ENCODE measurements at regions not wholly inside any gene's neighbourhood (a gene's known extent, or its start where the extent isn't known, plus 50 kb on each side); places are given as distances from the start of the nearest gene placed in this dataset.
"Not testable (repeated sequence)": the region's sequence is repeated elsewhere in the genome, so short reads cannot be mapped to it uniquely, and the experiment has no call there.

DNA sequence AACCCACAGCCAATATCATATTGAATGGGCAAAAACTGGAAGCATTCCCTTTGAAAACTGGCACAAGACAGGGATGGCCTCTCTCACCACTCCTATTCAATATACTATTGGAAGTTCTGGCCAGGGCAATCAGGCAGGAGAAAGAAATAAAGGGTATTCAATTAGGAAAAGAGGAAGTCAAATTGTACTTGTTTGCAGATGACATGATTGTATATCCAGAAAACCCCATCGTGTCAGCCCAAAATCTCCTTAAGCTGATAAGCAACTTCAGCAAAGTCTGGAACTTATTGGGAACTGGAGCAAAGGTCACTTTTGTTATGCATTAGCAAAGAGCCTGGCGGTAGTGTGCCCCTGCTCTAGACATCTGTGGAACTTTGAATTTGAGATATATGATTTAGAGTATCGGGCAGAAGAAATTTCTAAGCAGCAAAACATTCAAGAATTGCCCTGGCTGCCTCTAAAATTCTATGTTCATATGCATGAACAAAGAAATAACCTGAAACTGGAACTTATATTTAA lies 53.4 kb upstream of the PSMA1 start:
- not testable (repeated sequence) for DNase-seq

DNA sequence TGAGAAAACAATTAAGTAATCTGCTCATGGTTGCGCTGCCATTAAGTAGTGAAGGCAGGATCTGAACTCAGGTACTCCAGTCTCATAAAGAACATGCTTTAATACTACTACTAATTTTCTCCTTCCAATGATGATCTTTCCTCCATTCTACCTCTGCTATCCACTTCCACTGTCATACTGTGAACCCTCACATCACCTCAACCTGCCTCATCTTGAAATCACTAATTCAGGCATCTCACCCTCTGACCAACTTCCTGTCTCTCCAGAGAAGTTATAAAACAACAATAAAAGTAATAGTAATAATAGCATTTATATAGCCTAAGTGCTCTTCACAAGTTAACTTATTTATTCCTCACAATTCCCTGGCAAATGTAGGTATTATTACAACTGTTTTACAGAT lies 57.1 kb upstream of the PSMA1 start:
- no peak for DNase-seq

DNA sequence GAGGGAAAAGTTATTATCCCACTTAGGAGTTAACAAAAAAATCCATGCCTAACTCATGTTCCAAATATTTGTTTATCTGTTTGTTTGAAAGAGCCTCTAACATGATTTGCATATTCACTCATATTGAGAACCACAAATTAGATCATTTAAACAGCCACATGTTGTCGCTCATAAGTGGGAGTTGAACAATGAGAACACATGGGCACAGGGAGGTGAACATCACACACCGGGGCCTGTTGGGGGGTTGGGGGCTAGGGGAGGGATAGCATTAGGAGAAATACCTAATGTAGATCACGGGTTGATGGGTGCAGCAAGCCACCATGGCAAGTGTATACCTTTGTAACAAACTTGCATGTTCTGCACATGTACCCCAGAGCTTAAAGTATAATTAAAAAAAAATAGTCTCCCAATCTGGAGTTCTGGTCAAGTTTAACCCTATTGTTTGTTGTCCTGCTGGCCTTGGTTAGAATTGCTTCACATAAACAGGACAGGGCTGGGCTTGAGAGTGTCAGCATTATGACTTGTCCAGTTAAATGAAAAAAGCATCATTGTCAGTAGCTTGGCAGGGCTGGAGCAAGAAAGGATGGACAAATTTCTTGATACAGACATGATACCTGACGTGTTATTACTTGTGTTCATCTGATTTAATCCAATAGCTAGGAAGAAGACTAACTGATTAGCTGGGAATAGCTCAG lies 57.8 kb upstream of the PSMA1 start:
- DNase-seq: no peak

DNA sequence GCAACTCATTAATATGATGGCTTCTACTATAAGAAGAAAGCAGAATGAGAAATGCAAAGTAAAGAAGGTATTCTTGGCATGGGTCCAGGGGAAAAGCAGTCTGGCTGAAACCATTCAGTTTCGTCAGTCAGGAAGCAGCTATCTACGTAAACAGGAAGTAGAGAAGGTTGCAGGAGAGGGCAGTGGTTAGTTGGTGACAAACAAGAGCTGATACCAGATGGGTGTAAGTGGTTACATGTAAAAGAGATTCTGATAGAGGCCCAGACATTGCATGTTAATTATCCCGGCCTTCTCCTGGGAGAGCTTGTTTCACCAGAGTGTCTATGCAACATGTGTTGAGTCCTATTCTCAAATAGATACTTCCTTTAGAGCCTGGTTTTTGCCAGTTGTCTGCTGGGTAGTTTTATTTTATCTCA lies 58.4 kb upstream of the PSMA1 start:
- DNase-seq: peak; percentile 44

DNA sequence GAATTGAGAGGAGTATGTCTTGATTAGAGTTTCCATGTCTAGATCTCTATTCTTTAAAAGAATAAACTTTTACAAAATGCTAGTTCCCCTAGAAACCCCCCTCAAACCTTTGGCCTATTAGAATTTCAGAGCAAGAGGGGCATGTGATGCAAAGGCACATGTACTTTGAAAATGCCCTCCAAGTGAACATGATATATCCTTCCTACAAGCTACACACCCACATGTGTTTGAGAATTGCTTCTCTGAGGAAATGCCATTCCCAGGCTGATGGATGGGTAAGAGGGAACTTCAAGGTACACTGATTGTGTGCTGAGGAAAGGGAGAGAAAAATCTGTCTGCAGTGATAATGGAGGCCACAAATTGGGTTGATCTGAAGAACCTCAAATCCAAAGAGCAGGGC lies 59.5 kb upstream of the PSMA1 start:
- DNase-seq: no peak

DNA sequence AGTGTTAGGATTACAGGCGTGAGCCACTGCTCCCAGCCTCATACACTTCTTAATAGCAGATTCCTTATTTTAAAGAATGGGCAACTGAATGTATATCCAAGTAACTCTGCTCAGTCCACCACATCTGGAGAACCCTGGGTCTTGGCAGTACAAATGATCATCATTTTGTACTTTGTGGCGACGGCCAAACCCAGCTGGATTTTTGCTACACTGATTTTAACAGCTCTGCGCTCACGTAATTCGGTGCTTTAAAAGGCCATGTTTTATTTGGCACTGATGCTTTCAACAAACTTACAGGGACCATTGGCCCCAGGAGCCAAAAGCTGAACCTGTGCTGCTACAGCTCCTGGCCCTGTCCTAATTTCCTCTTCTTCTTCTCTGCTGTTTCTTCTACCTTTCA lies 60.8 kb upstream of the PDE3B start:
- DNase-seq: no peak

DNA sequence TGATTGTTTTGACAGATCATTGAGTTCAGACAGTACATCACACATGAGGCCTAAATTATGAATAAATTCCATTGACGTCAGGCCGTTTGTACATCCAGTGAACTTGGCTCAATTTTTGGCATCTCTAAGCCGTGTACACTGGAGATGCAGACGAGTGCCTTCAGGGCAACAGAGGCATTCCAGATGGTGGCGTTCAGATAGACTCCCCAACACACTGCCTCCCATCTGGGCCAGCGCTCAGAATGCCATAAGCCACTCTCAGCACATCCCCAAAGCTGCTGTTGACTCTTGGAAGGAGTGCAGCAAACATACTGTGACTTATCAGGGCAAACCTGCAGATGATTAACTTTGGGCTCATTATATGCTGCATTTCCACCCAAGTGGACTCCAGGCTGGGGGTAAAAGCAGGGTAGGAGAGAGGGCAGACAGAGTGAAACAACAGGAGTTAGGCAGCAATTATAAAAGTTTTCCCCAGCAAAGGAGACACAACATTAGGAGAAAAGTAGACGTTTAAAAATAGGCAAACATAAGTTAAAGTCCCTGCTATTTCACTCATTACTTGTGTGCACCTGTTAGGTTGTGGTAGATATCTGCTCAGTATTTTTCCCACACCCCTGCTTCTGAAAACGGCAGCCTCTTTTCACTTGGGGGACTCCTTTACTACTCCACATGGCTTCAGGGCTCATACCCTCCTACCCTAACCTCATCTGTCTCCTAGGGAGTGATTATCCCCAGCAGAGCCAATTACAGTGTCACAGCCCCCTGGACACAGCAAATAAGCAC lies 60.2 kb upstream of the PDE3B start:
- DNase-seq: no peak

DNA sequence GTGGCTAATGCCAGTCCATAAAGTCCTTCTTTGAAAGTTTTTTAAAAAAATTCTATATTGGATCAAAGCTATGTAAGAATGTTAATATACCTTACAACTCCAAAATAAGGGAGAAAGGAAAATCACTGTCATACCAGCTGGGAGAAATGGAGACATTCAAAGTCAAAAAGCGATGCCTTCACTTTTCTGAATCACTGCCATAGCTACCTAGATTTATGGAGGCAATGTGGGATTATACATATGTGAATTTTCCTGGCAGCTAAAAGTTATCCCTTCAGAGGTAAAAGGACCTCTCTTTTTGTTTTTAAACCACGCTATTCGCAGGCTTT lies 59.6 kb upstream of the PDE3B start:
- no peak for DNase-seq

DNA sequence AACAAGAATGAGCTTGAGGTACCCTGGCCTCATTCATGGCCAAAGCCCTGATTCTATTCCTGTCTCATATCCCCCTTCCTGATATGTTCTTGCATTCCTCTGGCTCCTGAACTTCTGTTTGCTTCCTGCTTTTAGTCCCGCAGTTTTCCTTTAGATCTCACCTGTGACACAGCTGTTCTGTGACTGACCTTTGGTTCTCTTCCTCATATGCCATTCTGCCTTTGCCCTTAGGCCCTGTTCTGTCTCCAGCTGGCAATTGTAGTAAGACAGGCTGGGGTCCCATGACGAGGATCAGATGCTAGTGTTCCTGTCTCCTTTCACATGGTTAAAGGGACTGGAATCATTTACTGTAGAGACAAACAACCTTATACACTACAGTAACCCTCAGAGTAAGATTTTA lies 59.0 kb upstream of the PDE3B start:
- no peak for DNase-seq

DNA sequence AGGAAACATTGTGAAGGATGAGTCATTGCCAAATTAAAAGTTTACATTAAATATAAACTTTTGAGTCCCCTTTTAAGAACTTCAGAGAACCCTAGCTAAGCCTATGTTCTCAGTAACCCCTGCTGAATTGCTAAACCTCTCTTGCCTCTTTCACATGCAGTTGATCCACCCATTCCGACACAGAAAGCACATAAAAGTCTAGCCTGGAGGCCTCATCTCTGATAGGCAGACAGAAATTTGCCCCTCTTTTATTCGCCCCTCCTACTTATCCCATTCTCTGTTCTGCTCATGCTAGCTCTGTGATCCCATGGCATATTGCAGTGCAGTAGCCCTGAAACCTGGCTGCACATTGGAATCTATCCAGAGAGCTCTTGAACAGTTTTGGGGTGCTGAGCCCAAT lies 58.2 kb upstream of the PDE3B start:
- DNase-seq: no peak

DNA sequence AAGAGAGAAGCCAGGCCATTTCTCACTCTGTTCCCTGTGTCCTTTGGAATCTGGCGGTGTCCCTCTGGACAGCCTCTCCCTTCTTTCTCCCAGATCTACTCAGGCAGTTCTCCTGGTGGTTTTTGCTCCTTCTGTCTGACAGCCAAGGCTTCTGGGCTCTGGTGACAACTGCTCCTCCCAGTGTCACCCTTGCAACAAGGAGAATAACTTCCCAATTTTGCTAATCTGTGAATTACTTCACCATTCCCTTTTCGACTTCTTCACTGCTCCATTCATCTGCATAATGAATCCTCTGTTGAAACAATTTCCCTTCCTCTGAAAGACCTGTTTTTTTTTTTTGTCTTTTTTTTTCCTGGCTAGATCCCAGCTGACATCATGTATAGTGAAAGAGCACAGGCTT lies 56.3 kb upstream of the PDE3B start:
- no peak for DNase-seq

DNA sequence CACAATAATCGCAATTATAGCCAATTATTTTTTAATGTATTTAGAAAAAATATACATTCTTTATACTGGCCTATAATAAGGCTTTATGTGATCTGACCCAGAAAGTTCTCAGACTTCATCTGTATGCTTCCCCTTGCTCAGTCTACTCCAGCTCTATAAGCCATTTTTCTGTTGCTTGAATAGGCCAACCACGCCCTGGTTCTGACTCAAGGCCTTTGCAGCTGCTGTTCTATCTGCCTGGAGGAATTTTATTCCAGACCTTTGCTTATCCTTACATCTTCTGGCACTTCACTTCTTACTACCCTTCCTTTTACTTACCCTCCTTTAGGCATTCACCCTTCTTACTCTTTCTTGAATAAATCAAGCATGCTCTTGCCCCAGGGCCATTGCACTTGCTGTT lies 54.9 kb upstream of the PDE3B start:
- DNase-seq: no peak

DNA sequence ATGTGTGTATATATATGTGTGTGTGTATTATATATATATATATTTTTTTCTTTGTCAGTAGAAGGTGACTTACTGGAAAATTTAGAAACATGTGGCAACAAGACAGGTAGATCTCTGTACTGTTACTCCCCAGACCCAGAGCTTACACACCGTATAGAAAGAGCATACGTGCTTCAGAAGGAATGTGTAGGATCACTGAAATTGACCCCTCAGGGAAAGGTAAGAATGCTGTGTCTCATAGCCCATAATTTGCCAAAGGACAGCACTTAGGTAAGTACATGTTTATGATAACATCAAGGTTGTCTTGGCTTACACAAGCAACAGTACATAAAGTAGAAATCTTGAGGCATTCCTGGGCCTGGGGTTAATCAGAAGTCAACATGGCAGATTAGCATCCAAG lies 54.2 kb upstream of the PDE3B start:
- no peak for DNase-seq

DNA sequence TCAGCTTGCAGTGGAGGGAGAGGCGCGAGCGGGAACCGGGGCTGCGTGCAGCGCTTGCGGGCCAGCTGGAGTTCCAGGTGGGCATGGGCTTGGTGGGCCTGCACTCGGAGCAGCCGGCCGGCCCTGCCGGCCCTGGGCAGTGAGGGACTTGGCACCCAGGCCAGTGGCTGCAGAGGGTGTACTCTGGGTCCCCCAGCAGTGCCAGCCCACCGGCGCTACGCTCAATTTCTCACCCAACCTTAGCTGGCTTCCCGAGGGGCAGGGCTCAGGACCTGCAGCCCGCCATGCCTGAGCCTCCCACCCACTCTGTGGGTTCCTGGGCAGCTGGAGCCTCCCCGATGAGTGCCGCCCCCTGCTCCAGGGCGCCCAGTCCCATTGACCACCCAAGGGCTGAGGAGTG lies 52.6 kb upstream of the PDE3B start:
- not testable (repeated sequence) for DNase-seq

DNA sequence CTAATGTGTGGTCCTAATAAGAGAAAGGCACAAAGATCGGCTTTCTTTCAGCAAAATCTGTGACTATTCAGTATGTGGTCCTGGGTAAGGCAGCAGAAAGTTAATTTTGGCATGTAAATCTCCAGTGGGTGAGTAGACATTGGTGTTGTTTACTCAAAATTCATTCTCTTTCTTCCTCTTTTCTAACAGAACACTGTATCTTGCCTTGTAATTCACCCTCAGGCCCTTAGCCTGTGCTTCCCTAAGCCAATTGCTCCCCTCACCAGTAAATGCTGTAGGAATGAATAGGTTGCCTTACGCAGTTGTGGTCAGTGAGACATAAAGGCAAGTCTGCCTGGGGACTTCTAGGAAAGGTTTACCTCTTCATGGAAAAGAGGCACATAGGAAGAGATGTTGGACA lies 49.9 kb upstream of the PDE3B start:
- DNase-seq: no peak

Measured in activated effector memory CD4-positive, alpha-beta T cell treated with Interleukin-2 at 50 U/mL for 16 hours (primary cell).